NB4 (cell line): ENCODE measurements at regions not wholly inside any gene's neighbourhood (a gene's known extent, or its start where the extent isn't known, plus 50 kb on each side); places are given as distances from the start of the nearest gene placed in this dataset.

ENCODE experiments used
- CTCF ChIP-seq: IDR thresholded peaks from one replicate; pipeline ENCODE4 v1.5.1; 2012; ENCODE audit warnings: low read depth, low read length
- POLR2A ChIP-seq: IDR thresholded peaks from 2 replicates; pipeline ENCODE4 v1.6.1; 2011; ENCODE audit warnings: mild to moderate bottlenecking; ENCODE audit not compliant: insufficient read length; ENCODE audit errors: extremely low read depth
- TF ChIP-seq, protein P1 (sequence below): IDR thresholded peaks from 2 replicates; pipeline ENCODE4 v1.6.1; 2011; ENCODE audit warnings: low read depth, low read length

DNA sequence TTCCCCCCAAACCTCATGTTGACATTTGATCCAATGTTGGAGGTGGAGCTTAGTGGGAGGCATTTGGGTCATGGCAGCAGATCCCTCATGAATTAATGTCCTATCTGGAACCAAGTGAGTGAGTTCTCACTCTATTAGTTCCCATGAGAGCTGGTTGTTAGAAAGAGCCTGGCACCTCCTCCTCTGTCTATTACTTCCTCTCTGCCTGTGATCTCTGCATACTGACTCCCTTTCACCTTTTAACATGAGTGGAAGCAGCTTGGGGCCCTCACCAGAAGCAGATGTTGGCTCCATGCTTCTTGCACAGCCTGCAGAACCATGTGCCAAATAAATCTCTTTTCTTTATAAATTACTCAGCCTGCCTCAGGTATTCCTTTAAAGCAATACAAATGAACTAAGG is 127.3 kb upstream of the RALGAPA2 start:
- TF ChIP-seq CTCF = no peak
- no peak for TF ChIP-seq POLR2A
- TF ChIP-seq, protein P1, sequence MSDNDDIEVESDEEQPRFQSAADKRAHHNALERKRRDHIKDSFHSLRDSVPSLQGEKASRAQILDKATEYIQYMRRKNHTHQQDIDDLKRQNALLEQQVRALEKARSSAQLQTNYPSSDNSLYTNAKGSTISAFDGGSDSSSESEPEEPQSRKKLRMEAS = no peak
